A549 (cell line): ENCODE measurements at regions not wholly inside any gene's neighbourhood (a gene's known extent, or its start where the extent isn't known, plus 50 kb on each side); places are given as distances from the start of the nearest gene placed in this dataset.

Experiments
- CEBPB ChIP-seq, 2 experiments: fragments of >200 bp in 1 of 2; sonication (Bioruptor Twin) in 1 of 2; formaldehyde crosslinking in 1 of 2; IDR thresholded peaks; 2 replicates each; pipeline ENCODE4 v1.6.1; 2012 to 2016
- CHD2 ChIP-seq: fragments of 150-350 bp; IDR thresholded peaks from 2 replicates; pipeline ENCODE4 v1.6.1; 2014; ENCODE audit warnings: low read length; ENCODE audit not compliant: partially characterized antibody
- CHD4 ChIP-seq: fragments of 200-600 bp; sonication (generic); IDR thresholded peaks from 2 replicates; pipeline ENCODE4 v1.6.1; 2016; ENCODE audit warnings: antibody characterized with exemption, mild to moderate bottlenecking, borderline replicate concordance
- ESRRA ChIP-seq: fragments of 150-350 bp; IDR thresholded peaks from 2 replicates; pipeline ENCODE4 v1.6.1; 2014; ENCODE audit warnings: mild to moderate bottlenecking, low read length, borderline replicate concordance
- FOSL2 ChIP-seq, 2 experiments: fragments of 450-650 bp in 1 of 2; fragments of >200 bp in 1 of 2; sonication (Bioruptor Twin) in 1 of 2; formaldehyde crosslinking; IDR thresholded peaks; 2 replicates each; pipeline versions ENCODE4 v1.5.0 to v1.6.1; 2016 to 2020; ENCODE audit warnings: mild to moderate bottlenecking in 1 of 2, moderate library complexity in 1 of 2
- HOXA7 ChIP-seq: fragments of 250-450 bp; sonication (Bioruptor Pico); IDR thresholded peaks from 2 replicates; pipeline ENCODE4 v1.5.0; 2020; ENCODE audit warnings: mild to moderate bottlenecking, moderate library complexity
- JUNB ChIP-seq: fragments of >200 bp; sonication (Bioruptor Twin); formaldehyde crosslinking; IDR thresholded peaks from 2 replicates; pipeline ENCODE4 v1.6.1; 2016
- MAFK ChIP-seq: fragments of 450-650 bp; IDR thresholded peaks from 2 replicates; pipeline ENCODE4 v1.6.1; 2014; ENCODE audit not compliant: partially characterized antibody
- POLR2A ChIP-seq: IDR thresholded peaks from 2 replicates; pipeline ENCODE4 v1.6.1; 2012; ENCODE audit warnings: mild to moderate bottlenecking, low read length
- RCOR1 ChIP-seq: fragments of 150-350 bp; IDR thresholded peaks from 2 replicates; pipeline ENCODE4 v1.6.1; 2014; ENCODE audit warnings: antibody characterized with exemption, low read length, low read depth
- TF ChIP-seq, protein P1 (sequence below): fragments of >200 bp; sonication (Bioruptor Twin); formaldehyde crosslinking; IDR thresholded peaks from 3 replicates; pipeline ENCODE4 v1.5.1; 2016
- TF ChIP-seq, protein P2 (sequence below): fragments of 150-350 bp; IDR thresholded peaks from 2 replicates; pipeline ENCODE4 v1.6.1; 2014; ENCODE audit warnings: low read depth, mild to moderate bottlenecking, low read length
- TF ChIP-seq, protein P3 (sequence below): fragments of >200 bp; sonication (Bioruptor Twin); formaldehyde crosslinking; IDR thresholded peaks from 3 replicates; pipeline ENCODE4 v1.6.1; 2016

DNA sequence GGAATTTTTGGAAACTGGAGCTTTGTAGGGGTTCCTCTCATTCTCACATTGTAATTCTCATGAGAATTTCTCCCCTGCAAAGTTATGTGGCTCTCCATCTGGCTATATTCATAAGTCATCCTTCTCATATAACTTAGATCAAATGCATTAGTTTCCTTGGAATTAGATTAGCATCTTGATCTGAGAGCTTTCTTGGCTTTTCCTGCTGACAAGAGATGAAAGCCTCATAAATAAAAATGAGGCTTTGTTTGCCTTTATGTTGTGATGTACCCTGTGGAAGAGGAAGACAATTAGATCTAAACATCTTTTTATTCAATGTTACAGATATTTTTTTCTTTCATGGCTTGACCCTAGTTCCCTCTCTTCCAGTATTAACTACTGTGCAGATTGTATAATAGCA lies 165.4 kb upstream of the ZPLD1 start:
- TF ChIP-seq, protein P1, sequence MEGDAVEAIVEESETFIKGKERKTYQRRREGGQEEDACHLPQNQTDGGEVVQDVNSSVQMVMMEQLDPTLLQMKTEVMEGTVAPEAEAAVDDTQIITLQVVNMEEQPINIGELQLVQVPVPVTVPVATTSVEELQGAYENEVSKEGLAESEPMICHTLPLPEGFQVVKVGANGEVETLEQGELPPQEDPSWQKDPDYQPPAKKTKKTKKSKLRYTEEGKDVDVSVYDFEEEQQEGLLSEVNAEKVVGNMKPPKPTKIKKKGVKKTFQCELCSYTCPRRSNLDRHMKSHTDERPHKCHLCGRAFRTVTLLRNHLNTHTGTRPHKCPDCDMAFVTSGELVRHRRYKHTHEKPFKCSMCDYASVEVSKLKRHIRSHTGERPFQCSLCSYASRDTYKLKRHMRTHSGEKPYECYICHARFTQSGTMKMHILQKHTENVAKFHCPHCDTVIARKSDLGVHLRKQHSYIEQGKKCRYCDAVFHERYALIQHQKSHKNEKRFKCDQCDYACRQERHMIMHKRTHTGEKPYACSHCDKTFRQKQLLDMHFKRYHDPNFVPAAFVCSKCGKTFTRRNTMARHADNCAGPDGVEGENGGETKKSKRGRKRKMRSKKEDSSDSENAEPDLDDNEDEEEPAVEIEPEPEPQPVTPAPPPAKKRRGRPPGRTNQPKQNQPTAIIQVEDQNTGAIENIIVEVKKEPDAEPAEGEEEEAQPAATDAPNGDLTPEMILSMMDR: no peak
- TF ChIP-seq CHD2 (no peak), CEBPB (IDR thresholded peaks at IDR 0.05) (no peak), RCOR1 (no peak), ESRRA (no peak), CHD4 (no peak), HOXA7 (CRISPR knock-in tag) (no peak), FOSL2 (IDR thresholded peaks at IDR 0.05) (no peak), FOSL2 (CRISPR knock-in tag; IDR thresholded peaks at IDR 0.05) (no peak), JUNB (no peak), MAFK (no peak), POLR2A (no peak)
- TF ChIP-seq, protein P2, sequence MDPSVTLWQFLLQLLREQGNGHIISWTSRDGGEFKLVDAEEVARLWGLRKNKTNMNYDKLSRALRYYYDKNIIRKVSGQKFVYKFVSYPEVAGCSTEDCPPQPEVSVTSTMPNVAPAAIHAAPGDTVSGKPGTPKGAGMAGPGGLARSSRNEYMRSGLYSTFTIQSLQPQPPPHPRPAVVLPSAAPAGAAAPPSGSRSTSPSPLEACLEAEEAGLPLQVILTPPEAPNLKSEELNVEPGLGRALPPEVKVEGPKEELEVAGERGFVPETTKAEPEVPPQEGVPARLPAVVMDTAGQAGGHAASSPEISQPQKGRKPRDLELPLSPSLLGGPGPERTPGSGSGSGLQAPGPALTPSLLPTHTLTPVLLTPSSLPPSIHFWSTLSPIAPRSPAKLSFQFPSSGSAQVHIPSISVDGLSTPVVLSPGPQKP: no peak
- TF ChIP-seq, protein P3, sequence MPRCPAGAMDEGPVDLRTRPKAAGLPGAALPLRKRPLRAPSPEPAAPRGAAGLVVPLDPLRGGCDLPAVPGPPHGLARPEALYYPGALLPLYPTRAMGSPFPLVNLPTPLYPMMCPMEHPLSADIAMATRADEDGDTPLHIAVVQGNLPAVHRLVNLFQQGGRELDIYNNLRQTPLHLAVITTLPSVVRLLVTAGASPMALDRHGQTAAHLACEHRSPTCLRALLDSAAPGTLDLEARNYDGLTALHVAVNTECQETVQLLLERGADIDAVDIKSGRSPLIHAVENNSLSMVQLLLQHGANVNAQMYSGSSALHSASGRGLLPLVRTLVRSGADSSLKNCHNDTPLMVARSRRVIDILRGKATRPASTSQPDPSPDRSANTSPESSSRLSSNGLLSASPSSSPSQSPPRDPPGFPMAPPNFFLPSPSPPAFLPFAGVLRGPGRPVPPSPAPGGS: no peak
